H9 (cell line): ENCODE measurements at regions not wholly inside any gene's neighbourhood (a gene's known extent, or its start where the extent isn't known, plus 50 kb on each side); places are given as distances from the start of the nearest gene placed in this dataset.
"Not testable (repeated sequence)": the region's sequence is repeated elsewhere in the genome, so short reads cannot be mapped to it uniquely, and the experiment has no call there.

ENCODE experiments used
- DNase-seq: peaks from one replicate; pipeline ENCODE4 v3.0.0-alpha.2; 2017
- H2AFZ ChIP-seq: one replicate; pipeline ENCODE4 v1.6.1; 2013; ENCODE audit warnings: mild to moderate bottlenecking, low read length, control low read depth, moderate library complexity
- H2AK5ac ChIP-seq: 2 replicates; pipeline ENCODE4 v1.6.1; 2013; ENCODE audit warnings: low read length, control low read depth, mixed read lengths; ENCODE audit not compliant: insufficient read length
- H2BK120ac ChIP-seq: one replicate; pipeline ENCODE4 v1.6.1; 2013; ENCODE audit warnings: low read depth, mild to moderate bottlenecking, low read length, control low read depth, inconsistent platforms; ENCODE audit not compliant: poor library complexity, severe bottlenecking
- H2BK12ac ChIP-seq: 2 replicates; pipeline ENCODE4 v1.6.1; 2013; ENCODE audit warnings: low read length, control low read depth, mixed read lengths, low read depth; ENCODE audit not compliant: insufficient read length
- H2BK15ac ChIP-seq: 2 replicates; pipeline ENCODE4 v1.6.1; 2013; ENCODE audit warnings: low read depth, low read length, control low read depth
- H2BK20ac ChIP-seq: one replicate; pipeline ENCODE4 v1.6.1; 2013; ENCODE audit warnings: low read depth, mild to moderate bottlenecking, low read length, control low read depth, inconsistent platforms; ENCODE audit not compliant: poor library complexity, severe bottlenecking
- H2BK5ac ChIP-seq: 2 replicates; pipeline ENCODE4 v1.6.1; 2013; ENCODE audit warnings: low read length, control low read depth, mixed read lengths; ENCODE audit not compliant: insufficient read length
- H3K14ac ChIP-seq: 2 replicates; pipeline ENCODE4 v1.6.1; 2013; ENCODE audit warnings: low read length, control low read depth; ENCODE audit not compliant: insufficient read depth
- H3K18ac ChIP-seq: 2 replicates; pipeline ENCODE4 v1.6.1; 2013; ENCODE audit warnings: low read depth, mild to moderate bottlenecking, mixed read lengths, low read length, control low read depth; ENCODE audit not compliant: insufficient read length
- H3K23ac ChIP-seq: 2 replicates; pipeline ENCODE4 v1.6.1; 2013; ENCODE audit warnings: low read length, control low read depth, mixed read lengths, low read depth; ENCODE audit not compliant: insufficient read length
- H3K23me2 ChIP-seq: 2 replicates; pipeline ENCODE4 v1.6.1; 2013; ENCODE audit warnings: low read depth, mild to moderate bottlenecking, mixed read lengths, low read length, control low read depth; ENCODE audit not compliant: insufficient read length, poor library complexity, severe bottlenecking
- H3K27ac ChIP-seq: 2 replicates; pipeline ENCODE4 v1.5.1; 2013; ENCODE audit warnings: low read length, control low read depth, mixed read lengths, low read depth; ENCODE audit not compliant: insufficient read length
- H3K27me3 ChIP-seq: 2 replicates; pipeline ENCODE4 v1.6.1; 2013; ENCODE audit warnings: low read length, control low read depth, inconsistent platforms; ENCODE audit not compliant: insufficient read depth
- H3K4ac ChIP-seq: 2 replicates; pipeline ENCODE4 v1.6.1; 2013; ENCODE audit warnings: low read depth, mild to moderate bottlenecking, control low read depth, inconsistent platforms, low read length, moderate library complexity
- H3K4me1 ChIP-seq: 2 replicates; pipeline ENCODE4 v1.6.1; 2013; ENCODE audit warnings: low read length, control low read depth, inconsistent platforms; ENCODE audit not compliant: insufficient read depth
- H3K4me2 ChIP-seq: 2 replicates; pipeline ENCODE4 v1.6.1; 2013; ENCODE audit warnings: low read length, control low read depth, mixed read lengths; ENCODE audit not compliant: insufficient read length, insufficient read depth
- H3K56ac ChIP-seq: 2 replicates; pipeline ENCODE4 v1.6.1; 2013; ENCODE audit warnings: low read depth, mild to moderate bottlenecking, mixed read lengths, low read length, control low read depth; ENCODE audit not compliant: insufficient read length
- H3K79me1 ChIP-seq: 2 replicates; pipeline ENCODE4 v1.6.1; 2013; ENCODE audit warnings: low read depth, mild to moderate bottlenecking, moderate library complexity, low read length, control low read depth, inconsistent platforms; ENCODE audit not compliant: insufficient read depth, poor library complexity, severe bottlenecking
- H3K79me2 ChIP-seq: 2 replicates; pipeline ENCODE4 v1.6.1; 2013; ENCODE audit warnings: low read length, control low read depth, inconsistent platforms; ENCODE audit not compliant: insufficient read depth
- H3K9ac ChIP-seq: 2 replicates; pipeline ENCODE4 v1.6.1; 2013; ENCODE audit warnings: low read length, control low read depth, mixed read lengths; ENCODE audit not compliant: insufficient read length; ENCODE audit errors: extremely low read depth
- H3K9me3 ChIP-seq: one replicate; pipeline ENCODE4 v1.6.1; 2013; ENCODE audit warnings: low read depth, low read length, inconsistent platforms; ENCODE audit not compliant: control insufficient read depth
- H3T11ph ChIP-seq: one replicate; pipeline ENCODE4 v1.6.1; 2013; ENCODE audit warnings: mild to moderate bottlenecking, low read length, control low read depth, inconsistent platforms
- H4K20me1 ChIP-seq: one replicate; pipeline ENCODE4 v1.6.1; 2013; ENCODE audit not compliant: control insufficient read depth, insufficient read length, insufficient read depth
- H4K5ac ChIP-seq: 2 replicates; pipeline ENCODE4 v1.6.1; 2013; ENCODE audit warnings: low read depth, mild to moderate bottlenecking, mixed read lengths, low read length, control low read depth; ENCODE audit not compliant: insufficient read length
- H4K8ac ChIP-seq: replicated peaks from 2 replicates; pipeline ENCODE4 v1.6.1; 2013; ENCODE audit warnings: low read length, control low read depth, mixed read lengths, low read depth; ENCODE audit not compliant: insufficient read length
- H4K91ac ChIP-seq: 2 replicates; pipeline ENCODE4 v1.6.1; 2013; ENCODE audit warnings: low read depth, mild to moderate bottlenecking, moderate library complexity, mixed read lengths, low read length, control low read depth; ENCODE audit not compliant: insufficient read length
- H3K27ac Mint-ChIP-seq, 3 experiments: 2 replicates in 2 of 3; 3 replicates in 1 of 3; pipeline ENCODE4 v1.8.0; 2020 to 2021; ENCODE audit warnings: mixed read lengths in 3 of 3, mild to moderate bottlenecking in 1 of 3, moderate library complexity in 1 of 3
- H3K27me3 Mint-ChIP-seq: 2 replicates; pipeline ENCODE4 v1.8.0; 2021; ENCODE audit warnings: low read depth, mild to moderate bottlenecking, moderate library complexity, mixed read lengths
- H3K36me3 Mint-ChIP-seq, 3 experiments: 2 replicates in 2 of 3; 3 replicates in 1 of 3; pipeline ENCODE4 v1.8.0; 2020 to 2021; ENCODE audit warnings: low read depth in 3 of 3, mixed read lengths in 3 of 3; ENCODE audit not compliant: insufficient read depth in 1 of 3
- H3K4me1 Mint-ChIP-seq, 2 experiments: 2 replicates each; pipeline ENCODE4 v1.8.0; 2020; ENCODE audit warnings: mixed read lengths in 2 of 2
- H3K4me3 Mint-ChIP-seq, 2 experiments: 2 replicates in 1 of 2; 3 replicates in 1 of 2; pipeline ENCODE4 v1.8.0; 2020 to 2021; ENCODE audit warnings: mild to moderate bottlenecking in 2 of 2, mixed read lengths in 2 of 2, moderate library complexity in 1 of 2
- H3K9me3 Mint-ChIP-seq, 2 experiments: 2 replicates in 1 of 2; 3 replicates in 1 of 2; pipeline ENCODE4 v1.8.0; 2020; ENCODE audit warnings: mild to moderate bottlenecking in 2 of 2, mixed read lengths in 2 of 2, moderate library complexity in 1 of 2
- WGBS: extraction: QIAGEN DNeasy Blood & Tissue Kit; methylation state at CpG from one replicate; pipeline ENCODE4 v1.1.7; 2013; ENCODE audit warnings: missing lambda C conversion rate, low lambda C conversion rate, mixed read lengths; ENCODE audit not compliant: insufficient read length; ENCODE audit errors: extremely low coverage; 5-methylcytosine and 5-hydroxymethylcytosine counted together
- TF ChIP-seq, protein P1 (sequence below): fragments of 200-600 bp; sonication (generic); conservative IDR thresholded peaks from 3 replicates; pipeline ENCODE4 v1.8.0; 2021; ENCODE audit warnings: antibody characterized with exemption, mild to moderate bottlenecking

DNA sequence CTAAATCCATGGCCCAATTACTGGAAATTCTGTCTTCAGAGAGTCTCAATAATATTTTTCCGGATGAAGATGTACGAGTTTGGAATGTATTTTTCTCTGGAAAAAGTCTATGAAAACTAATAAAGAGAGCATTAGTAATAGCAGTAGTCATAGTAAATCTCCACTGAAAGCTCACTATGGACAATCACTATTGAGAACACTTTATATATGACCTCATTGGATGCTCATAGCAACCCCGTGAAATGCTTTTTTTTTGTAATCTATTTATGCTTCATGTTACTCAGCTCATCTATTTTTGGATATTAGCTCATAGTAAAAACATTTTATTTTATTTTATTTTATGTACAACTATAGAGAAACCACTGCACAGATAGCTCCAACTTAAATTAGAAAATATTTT, 94.3 kb upstream of the MYO3A start:
- H3K23me2 ChIP-seq = no peaks in the 10 kb centered on the region
- no peaks in the 10 kb centered on the region for H4K20me1 ChIP-seq
- H4K91ac ChIP-seq = no peak overlapping the region
- no peak overlapping the region for H3T11ph ChIP-seq
- no peak overlapping the region for H2BK120ac ChIP-seq
- H3K36me3 Mint-ChIP-seq = no peaks in the 10 kb centered on the region
- no peak overlapping the region for H2AK5ac ChIP-seq
- no peak overlapping the region for H3K9ac ChIP-seq
- H3K56ac ChIP-seq = no peak overlapping the region
- no peaks in the 10 kb centered on the region for H3K79me1 ChIP-seq
- H2BK12ac ChIP-seq = no peak overlapping the region
- H3K9me3 ChIP-seq = no peaks in the 10 kb centered on the region
- H3K9me3 Mint-ChIP-seq = no peaks in the 10 kb centered on the region; a peak in 1 of 5 replicates
- no peaks in the 10 kb centered on the region for H3K27me3 ChIP-seq
- no peak overlapping the region for H4K5ac ChIP-seq
- no CpG with 5 or more reads among the region's 3 CpGs for WGBS
- H3K27ac ChIP-seq = no peak overlapping the region
- H2BK15ac ChIP-seq = no peak overlapping the region
- H3K4me1 ChIP-seq = no peaks in the 10 kb centered on the region
- H3K27me3 Mint-ChIP-seq = no peaks in the 10 kb centered on the region
- TF ChIP-seq, protein P1, sequence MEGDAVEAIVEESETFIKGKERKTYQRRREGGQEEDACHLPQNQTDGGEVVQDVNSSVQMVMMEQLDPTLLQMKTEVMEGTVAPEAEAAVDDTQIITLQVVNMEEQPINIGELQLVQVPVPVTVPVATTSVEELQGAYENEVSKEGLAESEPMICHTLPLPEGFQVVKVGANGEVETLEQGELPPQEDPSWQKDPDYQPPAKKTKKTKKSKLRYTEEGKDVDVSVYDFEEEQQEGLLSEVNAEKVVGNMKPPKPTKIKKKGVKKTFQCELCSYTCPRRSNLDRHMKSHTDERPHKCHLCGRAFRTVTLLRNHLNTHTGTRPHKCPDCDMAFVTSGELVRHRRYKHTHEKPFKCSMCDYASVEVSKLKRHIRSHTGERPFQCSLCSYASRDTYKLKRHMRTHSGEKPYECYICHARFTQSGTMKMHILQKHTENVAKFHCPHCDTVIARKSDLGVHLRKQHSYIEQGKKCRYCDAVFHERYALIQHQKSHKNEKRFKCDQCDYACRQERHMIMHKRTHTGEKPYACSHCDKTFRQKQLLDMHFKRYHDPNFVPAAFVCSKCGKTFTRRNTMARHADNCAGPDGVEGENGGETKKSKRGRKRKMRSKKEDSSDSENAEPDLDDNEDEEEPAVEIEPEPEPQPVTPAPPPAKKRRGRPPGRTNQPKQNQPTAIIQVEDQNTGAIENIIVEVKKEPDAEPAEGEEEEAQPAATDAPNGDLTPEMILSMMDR = no peak
- H2BK5ac ChIP-seq = no peak overlapping the region
- no peak overlapping the region for H2BK20ac ChIP-seq
- H3K4me2 ChIP-seq = no peak overlapping the region
- DNase-seq = no peak
- H3K27ac Mint-ChIP-seq = no peak overlapping the region
- no peak overlapping the region for H3K4ac ChIP-seq
- no peak overlapping the region for H2AFZ ChIP-seq
- H3K23ac ChIP-seq = no peak overlapping the region
- no peaks in the 10 kb centered on the region for H3K4me1 Mint-ChIP-seq
- no peaks in the 10 kb centered on the region for H3K79me2 ChIP-seq
- no peak overlapping the region for H3K4me3 Mint-ChIP-seq
- H3K18ac ChIP-seq = no peak overlapping the region
- no peak overlapping the region for H4K8ac ChIP-seq
- no peak overlapping the region for H3K14ac ChIP-seq

DNA sequence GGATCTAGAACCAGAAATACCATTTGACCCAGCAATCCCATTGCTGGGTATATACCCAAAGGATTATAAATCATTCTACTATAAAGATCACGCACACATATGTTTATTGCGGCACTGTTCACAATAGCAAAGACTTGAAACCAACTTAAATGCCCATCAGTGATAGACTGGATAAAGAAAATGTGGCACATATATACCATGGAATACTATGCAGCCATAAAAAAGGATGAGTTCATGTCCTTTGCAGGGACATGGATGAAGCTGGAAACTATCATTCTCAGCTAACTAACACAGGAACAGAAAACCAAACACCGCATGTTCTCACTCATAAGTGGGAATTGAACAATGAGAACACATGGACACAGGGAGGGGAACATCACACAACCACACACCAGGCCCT, 93.2 kb upstream of the MYO3A start:
- not testable (repeated sequence) for H3K27me3 ChIP-seq, H3K9me3 ChIP-seq, H3K4me1 Mint-ChIP-seq, H4K5ac ChIP-seq, H3K27ac ChIP-seq, H3K23ac ChIP-seq, H2BK12ac ChIP-seq, H2BK20ac ChIP-seq, H3K4me1 ChIP-seq, H3K27me3 Mint-ChIP-seq, H3K36me3 Mint-ChIP-seq, H2BK5ac ChIP-seq, H3K18ac ChIP-seq, H4K20me1 ChIP-seq, H3K79me2 ChIP-seq, H2AK5ac ChIP-seq, H3K56ac ChIP-seq, H3K9me3 Mint-ChIP-seq, H3K4ac ChIP-seq, H3K4me3 Mint-ChIP-seq, H2BK120ac ChIP-seq, H3K79me1 ChIP-seq, H3K14ac ChIP-seq, H3K4me2 ChIP-seq, DNase-seq, H3K23me2 ChIP-seq, H2AFZ ChIP-seq, H2BK15ac ChIP-seq, H3T11ph ChIP-seq, H4K8ac ChIP-seq, H3K9ac ChIP-seq, H4K91ac ChIP-seq, H3K27ac Mint-ChIP-seq
- no CpG with 5 or more reads among the region's 3 CpGs for WGBS
